ENCODE measurements at regions not wholly inside any gene's neighbourhood (a gene's known extent, or its start where the extent isn't known, plus 50 kb on each side); places are given as distances from the start of the nearest gene placed in this dataset.

DNA sequence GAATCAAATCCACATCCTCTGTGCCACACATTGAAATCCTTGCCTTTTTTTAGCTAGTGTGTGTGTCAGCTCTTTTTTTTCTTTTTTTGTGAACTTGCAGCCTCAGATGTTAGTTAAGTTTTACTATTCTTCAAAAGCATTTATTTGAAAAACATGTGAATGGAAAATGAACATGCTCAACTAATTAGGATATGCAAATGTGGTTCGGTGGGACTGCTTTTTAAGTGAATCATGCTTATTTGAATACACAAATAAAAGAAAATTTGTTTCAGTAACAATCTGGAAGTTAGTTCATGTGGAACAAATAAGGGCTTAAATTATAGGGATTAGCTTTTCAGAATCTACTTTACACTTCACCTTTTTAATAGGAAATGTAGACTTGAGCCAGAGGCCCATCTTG is 751.5 kb upstream of the FAM241A start:
- no peak for TF ChIP-seq POLR2AphosphoS5 (IDR thresholded peaks at IDR 0.05; ENCODE audit: low read depth, low read length)
- TF ChIP-seq, protein P1, sequence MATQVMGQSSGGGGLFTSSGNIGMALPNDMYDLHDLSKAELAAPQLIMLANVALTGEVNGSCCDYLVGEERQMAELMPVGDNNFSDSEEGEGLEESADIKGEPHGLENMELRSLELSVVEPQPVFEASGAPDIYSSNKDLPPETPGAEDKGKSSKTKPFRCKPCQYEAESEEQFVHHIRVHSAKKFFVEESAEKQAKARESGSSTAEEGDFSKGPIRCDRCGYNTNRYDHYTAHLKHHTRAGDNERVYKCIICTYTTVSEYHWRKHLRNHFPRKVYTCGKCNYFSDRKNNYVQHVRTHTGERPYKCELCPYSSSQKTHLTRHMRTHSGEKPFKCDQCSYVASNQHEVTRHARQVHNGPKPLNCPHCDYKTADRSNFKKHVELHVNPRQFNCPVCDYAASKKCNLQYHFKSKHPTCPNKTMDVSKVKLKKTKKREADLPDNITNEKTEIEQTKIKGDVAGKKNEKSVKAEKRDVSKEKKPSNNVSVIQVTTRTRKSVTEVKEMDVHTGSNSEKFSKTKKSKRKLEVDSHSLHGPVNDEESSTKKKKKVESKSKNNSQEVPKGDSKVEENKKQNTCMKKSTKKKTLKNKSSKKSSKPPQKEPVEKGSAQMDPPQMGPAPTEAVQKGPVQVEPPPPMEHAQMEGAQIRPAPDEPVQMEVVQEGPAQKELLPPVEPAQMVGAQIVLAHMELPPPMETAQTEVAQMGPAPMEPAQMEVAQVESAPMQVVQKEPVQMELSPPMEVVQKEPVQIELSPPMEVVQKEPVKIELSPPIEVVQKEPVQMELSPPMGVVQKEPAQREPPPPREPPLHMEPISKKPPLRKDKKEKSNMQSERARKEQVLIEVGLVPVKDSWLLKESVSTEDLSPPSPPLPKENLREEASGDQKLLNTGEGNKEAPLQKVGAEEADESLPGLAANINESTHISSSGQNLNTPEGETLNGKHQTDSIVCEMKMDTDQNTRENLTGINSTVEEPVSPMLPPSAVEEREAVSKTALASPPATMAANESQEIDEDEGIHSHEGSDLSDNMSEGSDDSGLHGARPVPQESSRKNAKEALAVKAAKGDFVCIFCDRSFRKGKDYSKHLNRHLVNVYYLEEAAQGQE (IDR thresholded peaks at IDR 0.05; ENCODE audit: insufficient read depth in 1 of 2, low read depth in 2 of 2, low read length in 1 of 2) = no peak
- TF ChIP-seq, protein P2, sequence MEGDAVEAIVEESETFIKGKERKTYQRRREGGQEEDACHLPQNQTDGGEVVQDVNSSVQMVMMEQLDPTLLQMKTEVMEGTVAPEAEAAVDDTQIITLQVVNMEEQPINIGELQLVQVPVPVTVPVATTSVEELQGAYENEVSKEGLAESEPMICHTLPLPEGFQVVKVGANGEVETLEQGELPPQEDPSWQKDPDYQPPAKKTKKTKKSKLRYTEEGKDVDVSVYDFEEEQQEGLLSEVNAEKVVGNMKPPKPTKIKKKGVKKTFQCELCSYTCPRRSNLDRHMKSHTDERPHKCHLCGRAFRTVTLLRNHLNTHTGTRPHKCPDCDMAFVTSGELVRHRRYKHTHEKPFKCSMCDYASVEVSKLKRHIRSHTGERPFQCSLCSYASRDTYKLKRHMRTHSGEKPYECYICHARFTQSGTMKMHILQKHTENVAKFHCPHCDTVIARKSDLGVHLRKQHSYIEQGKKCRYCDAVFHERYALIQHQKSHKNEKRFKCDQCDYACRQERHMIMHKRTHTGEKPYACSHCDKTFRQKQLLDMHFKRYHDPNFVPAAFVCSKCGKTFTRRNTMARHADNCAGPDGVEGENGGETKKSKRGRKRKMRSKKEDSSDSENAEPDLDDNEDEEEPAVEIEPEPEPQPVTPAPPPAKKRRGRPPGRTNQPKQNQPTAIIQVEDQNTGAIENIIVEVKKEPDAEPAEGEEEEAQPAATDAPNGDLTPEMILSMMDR (IDR thresholded peaks at IDR 0.05) = no peak
- TF ChIP-seq TCF7L2 (IDR thresholded peaks at IDR 0.05; ENCODE audit: low read depth, low read length) = no peak
- no peak for TF ChIP-seq SIN3A (IDR thresholded peaks at IDR 0.05; ENCODE audit: borderline replicate concordance, insufficient read depth, low read depth, low read length)
- Histone ChIP-seq H3K4me3 (ENCODE audit: low read depth in 2 of 2, low read length in 2 of 2) (no peak overlapping the region), H3K9me3 (ENCODE audit: control insufficient read depth, insufficient read depth, low read depth, low read length) (no peaks in the 10 kb centered on the region), H3K4me1 (ENCODE audit: control insufficient read depth, insufficient read depth, low read length) (no peaks in the 10 kb centered on the region), H3K27ac (ENCODE audit: low read length) (no peak overlapping the region), H3K36me3 (ENCODE audit: control insufficient read depth, insufficient read depth, low read length) (no peaks in the 10 kb centered on the region), H3K27me3 (ENCODE audit: control insufficient read depth, insufficient read depth, low read length) (no peaks in the 10 kb centered on the region)
- ChIA-PET POLR2A (no interaction called here), CTCF (no interaction called here)
- intact Hi-C loops (cut with micrococcal nuclease; ENCODE audit: unreplicated experiment) = no loop called here
- in situ Hi-C loops (cut with HindIII; ENCODE audit: low pct_unique_long_range_greater_than_20kb, low sequenced_read_pairs) = no loop called here
- ATAC-seq (no peak), DNase-seq (ENCODE audit: low read depth, low spot score) (no peak)
- BruUV-seq (replicated peaks) = no TSS peak

DNA sequence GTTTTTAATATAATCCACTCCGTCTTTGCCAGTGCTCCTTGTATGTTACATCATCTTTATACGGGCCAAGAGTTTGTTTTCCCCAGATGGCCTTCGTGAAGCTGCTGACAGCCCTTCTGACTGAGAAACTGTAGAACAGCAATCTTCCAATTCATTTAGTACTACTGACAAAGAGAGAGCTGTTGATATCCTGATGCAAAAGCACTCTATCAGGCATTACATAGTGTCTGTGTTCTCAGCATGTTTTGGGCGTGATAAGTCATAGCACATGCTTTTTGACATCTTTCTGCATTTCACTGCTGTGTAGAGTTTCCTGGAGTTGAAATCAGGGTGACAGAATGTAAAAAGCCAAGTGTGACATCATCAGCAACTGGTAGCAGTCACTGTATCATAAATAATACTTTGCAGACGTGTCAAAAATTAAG is 746.3 kb upstream of the FAM241A start:
- no TSS peak for BruUV-seq (replicated peaks)
- in situ Hi-C loops (cut with HindIII; ENCODE audit: low pct_unique_long_range_greater_than_20kb, low sequenced_read_pairs) = no loop called here
- TF ChIP-seq, protein P2 (IDR thresholded peaks at IDR 0.05) = no peak
- TF ChIP-seq, protein P1 (IDR thresholded peaks at IDR 0.05; ENCODE audit: insufficient read depth in 1 of 2, low read depth in 2 of 2, low read length in 1 of 2) = no peak
- TF ChIP-seq POLR2AphosphoS5 (IDR thresholded peaks at IDR 0.05; ENCODE audit: low read depth, low read length) (no peak), TCF7L2 (IDR thresholded peaks at IDR 0.05; ENCODE audit: low read depth, low read length) (no peak), SIN3A (IDR thresholded peaks at IDR 0.05; ENCODE audit: borderline replicate concordance, insufficient read depth, low read depth, low read length) (no peak)

More for the DNA sequence above, 746.3 kb upstream of the FAM241A start:
- Histone ChIP-seq H3K27me3 (ENCODE audit: control insufficient read depth, insufficient read depth, low read length) (no peaks in the 10 kb centered on the region), H3K9me3 (ENCODE audit: control insufficient read depth, insufficient read depth, low read depth, low read length) (no peaks in the 10 kb centered on the region), H3K4me3 (ENCODE audit: low read depth in 2 of 2, low read length in 2 of 2) (no peak overlapping the region), H3K36me3 (ENCODE audit: control insufficient read depth, insufficient read depth, low read length) (no peaks in the 10 kb centered on the region), H3K27ac (ENCODE audit: low read length) (no peak overlapping the region), H3K4me1 (ENCODE audit: control insufficient read depth, insufficient read depth, low read length) (no peaks in the 10 kb centered on the region)
- ChIA-PET CTCF (no interaction called here), POLR2A (no interaction called here)
- no peak for DNase-seq (ENCODE audit: low read depth, low spot score)
- ATAC-seq = no peak
- intact Hi-C loops (cut with micrococcal nuclease; ENCODE audit: unreplicated experiment) = no loop called here
